HEK293 (cell line): ENCODE measurements at regions not wholly inside any gene's neighbourhood (a gene's known extent, or its start where the extent isn't known, plus 50 kb on each side); places are given as distances from the start of the nearest gene placed in this dataset.

Experiments used
- CTCF ChIP-seq: fragments of 450-650 bp; formaldehyde crosslinking; IDR thresholded peaks from 2 replicates; pipeline ENCODE4 v1.5.1; 2016; ENCODE audit warnings: missing biosample characterization, missing genetic modification characterization
- MZF1 ChIP-seq: fragments of 450-650 bp; formaldehyde crosslinking; IDR thresholded peaks from 2 replicates; pipeline ENCODE4 v1.5.1; 2017; ENCODE audit warnings: missing biosample characterization, missing genetic modification characterization, borderline replicate concordance
- REPIN1 ChIP-seq: fragments of 450-650 bp; formaldehyde crosslinking; IDR thresholded peaks from 2 replicates; pipeline ENCODE4 v1.5.1; 2017; ENCODE audit warnings: missing biosample characterization, missing genetic modification characterization, low read depth
- SP2 ChIP-seq: fragments of 450-650 bp; formaldehyde crosslinking; IDR thresholded peaks from 2 replicates; pipeline ENCODE4 v1.5.1; 2016; ENCODE audit warnings: missing biosample characterization, missing genetic modification characterization
- SP3 ChIP-seq: fragments of 450-650 bp; formaldehyde crosslinking; IDR thresholded peaks from 2 replicates; pipeline ENCODE4 v1.5.1; 2016; ENCODE audit warnings: missing biosample characterization, missing genetic modification characterization
- TCF7L2 ChIP-seq: IDR thresholded peaks from 2 replicates; pipeline ENCODE4 v1.6.1; 2011; ENCODE audit warnings: low read depth, mild to moderate bottlenecking, inconsistent platforms, low read length, moderate library complexity, borderline replicate concordance
- ZBTB17 ChIP-seq: fragments of 450-650 bp; formaldehyde crosslinking; IDR thresholded peaks from 2 replicates; pipeline ENCODE4 v1.5.1; 2016; ENCODE audit warnings: missing biosample characterization, missing genetic modification characterization
- ZEB2 ChIP-seq: fragments of 450-650 bp; formaldehyde crosslinking; IDR thresholded peaks from 2 replicates; pipeline ENCODE4 v1.5.1; 2016; ENCODE audit warnings: missing biosample characterization, missing genetic modification characterization
- ZNF530 ChIP-seq: fragments of 450-650 bp; formaldehyde crosslinking; IDR thresholded peaks from 2 replicates; pipeline ENCODE4 v1.5.1; 2016; ENCODE audit warnings: low read depth, missing biosample characterization, missing genetic modification characterization
- ZNF549 ChIP-seq: fragments of 450-650 bp; IDR thresholded peaks from 2 replicates; pipeline ENCODE4 v1.5.1; 2018; ENCODE audit warnings: missing biosample characterization, missing genetic modification characterization, mild to moderate bottlenecking, inconsistent platforms, moderate library complexity
- ZNF580 ChIP-seq: fragments of 450-650 bp; formaldehyde crosslinking; IDR thresholded peaks from 2 replicates; pipeline ENCODE4 v1.5.1; 2016; ENCODE audit warnings: missing biosample characterization, missing genetic modification characterization
- ZSCAN5A ChIP-seq: fragments of 450-650 bp; formaldehyde crosslinking; IDR thresholded peaks from 2 replicates; pipeline ENCODE4 v1.5.1; 2016; ENCODE audit warnings: missing biosample characterization, missing genetic modification characterization

- TF ChIP-seq ZBTB17 (no peak), CTCF (tag by site-specific recombination) (no peak), ZNF580 (tag by site-specific recombination) (no peak), ZEB2 (tag by site-specific recombination) (no peak), SP2 (no peak), TCF7L2 (no peak), ZNF549 (tag by site-specific recombination) (no peak), REPIN1 (tag by site-specific recombination) (no peak), ZSCAN5A (no peak), SP3 (tag by site-specific recombination) (no peak), ZNF530 (tag by site-specific recombination) (no peak), MZF1 (no peak)
These were observed 64.4 kb upstream of the NOX3 start for GRCh38 chr6:155520078-155520477.
